GM12875 (cell line): ENCODE measurements at regions not wholly inside any gene's neighbourhood (a gene's known extent, or its start where the extent isn't known, plus 50 kb on each side); places are given as distances from the start of the nearest gene placed in this dataset.

Experiments used
- H3K4me3 ChIP-seq: one replicate; pipeline ENCODE4 v1.5.1; 2011; ENCODE audit warnings: low read depth, low read length, control low read depth
- TF ChIP-seq, protein P1 (sequence below): IDR thresholded peaks from 2 replicates; pipeline ENCODE4 v1.5.1; 2011; ENCODE audit warnings: low read depth, mild to moderate bottlenecking, control low read depth, inconsistent platforms, low read length, moderate library complexity, borderline replicate concordance; ENCODE audit not compliant: insufficient read depth

DNA sequence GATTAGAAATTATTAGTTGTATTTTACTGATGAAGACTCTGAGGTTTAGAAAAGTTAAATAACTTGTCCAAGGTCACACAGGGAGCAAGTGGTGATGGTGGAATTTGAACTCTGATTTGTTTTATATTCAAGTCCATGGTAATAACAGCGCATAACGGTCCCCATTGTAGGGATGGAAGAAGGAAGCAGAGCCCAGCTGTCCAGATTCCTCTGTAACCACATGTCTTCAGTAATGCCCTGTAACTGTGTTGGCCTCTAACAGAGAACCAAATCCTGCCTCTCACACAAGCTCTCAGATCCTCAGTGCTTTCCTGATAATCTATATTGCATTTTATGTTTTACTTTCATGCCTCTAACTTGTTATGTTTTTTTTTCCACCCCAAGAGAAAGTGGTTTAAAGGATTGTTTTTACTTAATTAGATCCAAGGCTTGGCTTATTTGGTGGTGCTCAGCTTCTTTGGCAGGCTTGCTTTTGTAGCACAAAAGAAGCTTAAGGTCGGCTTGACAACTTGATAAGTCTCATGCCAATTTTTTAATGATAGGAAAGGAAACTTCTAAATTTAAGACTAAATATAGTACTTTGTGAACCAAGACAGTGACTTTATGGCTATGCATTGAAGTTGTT is 105.1 kb upstream of the SEL1L start:
- TF ChIP-seq, protein P1, sequence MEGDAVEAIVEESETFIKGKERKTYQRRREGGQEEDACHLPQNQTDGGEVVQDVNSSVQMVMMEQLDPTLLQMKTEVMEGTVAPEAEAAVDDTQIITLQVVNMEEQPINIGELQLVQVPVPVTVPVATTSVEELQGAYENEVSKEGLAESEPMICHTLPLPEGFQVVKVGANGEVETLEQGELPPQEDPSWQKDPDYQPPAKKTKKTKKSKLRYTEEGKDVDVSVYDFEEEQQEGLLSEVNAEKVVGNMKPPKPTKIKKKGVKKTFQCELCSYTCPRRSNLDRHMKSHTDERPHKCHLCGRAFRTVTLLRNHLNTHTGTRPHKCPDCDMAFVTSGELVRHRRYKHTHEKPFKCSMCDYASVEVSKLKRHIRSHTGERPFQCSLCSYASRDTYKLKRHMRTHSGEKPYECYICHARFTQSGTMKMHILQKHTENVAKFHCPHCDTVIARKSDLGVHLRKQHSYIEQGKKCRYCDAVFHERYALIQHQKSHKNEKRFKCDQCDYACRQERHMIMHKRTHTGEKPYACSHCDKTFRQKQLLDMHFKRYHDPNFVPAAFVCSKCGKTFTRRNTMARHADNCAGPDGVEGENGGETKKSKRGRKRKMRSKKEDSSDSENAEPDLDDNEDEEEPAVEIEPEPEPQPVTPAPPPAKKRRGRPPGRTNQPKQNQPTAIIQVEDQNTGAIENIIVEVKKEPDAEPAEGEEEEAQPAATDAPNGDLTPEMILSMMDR = no peak
- no peak overlapping the region for H3K4me3 ChIP-seq

DNA sequence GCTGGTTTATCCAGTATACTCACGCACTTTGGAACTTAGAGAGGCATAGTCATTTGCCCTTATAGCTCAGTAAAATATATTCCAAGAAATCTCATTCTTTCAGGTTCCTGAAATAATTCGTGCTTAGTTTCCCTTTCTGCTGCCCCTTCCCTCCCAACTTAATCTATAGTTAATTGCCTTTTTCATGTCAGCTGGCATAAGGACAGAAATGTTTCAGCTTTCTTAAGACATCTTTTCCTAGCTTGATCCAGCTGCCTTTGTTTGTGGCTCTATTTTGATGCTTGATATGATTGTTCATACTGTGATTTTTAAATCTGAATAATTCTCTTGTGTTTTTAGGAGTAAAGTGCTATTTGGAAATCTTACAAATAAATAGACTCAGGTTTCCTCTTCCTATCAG is 120.0 kb upstream of the SEL1L start:
- TF ChIP-seq, protein P1 = no peak
- no peak overlapping the region for H3K4me3 ChIP-seq

- TF ChIP-seq, protein P1 = no peak
- no peak overlapping the region for H3K4me3 ChIP-seq
Observed at GRCh38 chr14:81655423-81656314, 122.0 kb upstream of the SEL1L start.

- TF ChIP-seq, protein P1 = no peak
- H3K4me3 ChIP-seq = no peak overlapping the region
Observed at GRCh38 chr14:81656811-81657210, 123.2 kb upstream of the SEL1L start.

DNA sequence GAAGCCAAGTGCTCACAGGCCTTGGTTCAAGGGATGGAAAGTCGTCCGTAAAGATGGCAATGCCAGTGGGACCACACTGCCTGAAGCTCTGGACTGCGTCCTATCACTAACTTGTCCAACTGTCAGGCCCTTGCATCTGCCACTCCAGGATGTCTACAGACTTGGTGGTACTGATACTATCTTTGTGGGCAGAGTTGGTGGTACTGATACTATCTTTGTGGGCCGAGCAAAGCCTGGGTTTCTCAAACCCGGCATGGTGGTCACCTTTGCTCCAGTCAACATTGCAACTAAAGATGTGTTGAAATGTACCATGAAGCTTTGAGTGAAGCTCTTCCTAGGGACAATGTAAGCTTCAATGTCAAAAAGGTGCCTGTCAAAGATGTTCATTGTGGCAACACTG is 128.4 kb upstream of the SEL1L start:
- TF ChIP-seq, protein P1 = no peak
- H3K4me3 ChIP-seq = no peak overlapping the region

DNA sequence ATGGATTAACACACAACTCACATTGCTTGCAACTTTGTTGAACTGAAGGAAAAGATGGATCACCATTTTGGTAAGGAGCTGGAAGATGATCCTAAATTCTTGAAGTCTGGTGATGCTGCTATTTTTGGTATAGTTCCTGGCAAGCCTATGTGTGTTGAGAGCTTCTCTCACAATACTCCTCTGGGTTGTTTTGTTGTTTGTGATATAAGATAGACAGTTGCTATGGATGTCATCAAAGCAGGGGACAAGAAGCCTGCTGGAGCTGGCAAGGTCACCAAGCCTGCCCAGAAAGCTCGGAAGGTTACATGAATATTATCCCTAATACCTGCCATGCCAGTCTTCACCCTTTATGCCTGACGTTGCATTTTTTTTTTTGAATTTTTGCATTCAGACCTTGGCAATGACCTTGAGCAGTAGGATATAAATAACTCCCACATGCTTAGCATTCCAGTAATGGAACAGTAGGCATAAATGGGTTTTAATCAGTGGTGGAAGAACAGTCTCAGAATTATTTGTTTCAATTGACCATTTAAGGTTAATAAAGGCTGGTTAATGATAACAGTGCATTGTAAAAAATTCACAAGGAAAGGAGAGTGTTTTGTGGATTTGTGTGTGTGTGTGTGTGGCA is 129.0 kb upstream of the SEL1L start:
- no peak overlapping the region for H3K4me3 ChIP-seq
- TF ChIP-seq, protein P1 = no peak
